GM23248 (cell line): ENCODE measurements at regions not wholly inside any gene's neighbourhood (a gene's known extent, or its start where the extent isn't known, plus 50 kb on each side); places are given as distances from the start of the nearest gene placed in this dataset.

Experiments used
- EZH2 ChIP-seq: fragments of 200-600 bp; sonication (generic); IDR thresholded peaks from 2 replicates; pipeline ENCODE4 v1.6.1; 2018; ENCODE audit warnings: antibody characterized with exemption, mild to moderate bottlenecking; ENCODE audit not compliant: insufficient read depth, poor library complexity, severe bottlenecking
- EZH2phosphoT487 ChIP-seq: fragments of 200-600 bp; sonication (generic); IDR thresholded peaks from 2 replicates; pipeline ENCODE4 v1.6.1; 2018; ENCODE audit warnings: antibody characterized with exemption, moderate library complexity, mild to moderate bottlenecking, low read depth; ENCODE audit not compliant: insufficient read depth

GRCh38 chr3:104610730-104611652, 755.7 kb upstream of the ALCAM start:
- TF ChIP-seq EZH2 = no peak
- no peak for TF ChIP-seq EZH2phosphoT487
